ENCODE measurements at regions not wholly inside any gene's neighbourhood (a gene's known extent, or its start where the extent isn't known, plus 50 kb on each side); places are given as distances from the start of the nearest gene placed in this dataset.

DNA sequence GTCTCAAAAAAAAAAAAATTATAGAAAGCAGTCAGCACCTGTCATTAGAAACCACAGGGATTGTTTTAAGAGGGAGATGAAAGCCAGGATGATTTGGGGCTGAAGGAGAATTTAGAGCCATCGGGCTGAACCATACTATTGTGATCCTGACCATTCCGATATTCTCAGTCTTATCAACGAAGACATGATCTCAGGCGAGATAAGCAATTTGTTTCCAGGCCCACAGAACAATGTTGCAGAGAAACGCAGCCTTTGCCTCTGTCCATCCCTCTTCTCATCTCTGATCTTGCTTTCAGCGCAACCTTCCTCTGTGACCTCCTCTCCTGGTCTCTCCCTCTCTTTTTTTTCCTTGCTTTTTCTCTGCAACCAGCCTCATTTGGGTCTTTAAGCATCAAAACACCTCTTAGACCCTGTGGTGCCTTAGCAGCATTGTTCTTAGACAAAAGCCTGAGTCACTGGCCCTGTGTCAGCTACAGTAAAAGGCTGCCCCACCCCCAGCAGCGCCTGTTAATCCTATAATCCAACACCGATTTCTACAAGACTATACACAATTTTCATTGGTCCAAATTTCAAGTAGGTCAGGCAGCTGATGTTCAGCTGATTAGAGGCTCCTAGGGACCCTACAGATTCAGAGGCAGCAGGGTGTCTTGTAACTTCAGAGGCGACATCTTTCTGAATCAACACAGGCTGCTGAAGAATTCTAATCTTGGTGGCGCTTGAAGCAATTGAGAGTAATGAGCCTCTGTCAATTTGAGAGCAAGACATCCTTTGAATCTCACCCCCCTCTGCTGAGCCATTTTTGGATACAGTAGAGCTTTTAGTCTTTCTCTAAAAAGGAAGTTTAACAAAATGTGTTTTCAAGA is 206.0 kb downstream of the NCK2 start:
- TF ChIP-seq, protein P1, sequence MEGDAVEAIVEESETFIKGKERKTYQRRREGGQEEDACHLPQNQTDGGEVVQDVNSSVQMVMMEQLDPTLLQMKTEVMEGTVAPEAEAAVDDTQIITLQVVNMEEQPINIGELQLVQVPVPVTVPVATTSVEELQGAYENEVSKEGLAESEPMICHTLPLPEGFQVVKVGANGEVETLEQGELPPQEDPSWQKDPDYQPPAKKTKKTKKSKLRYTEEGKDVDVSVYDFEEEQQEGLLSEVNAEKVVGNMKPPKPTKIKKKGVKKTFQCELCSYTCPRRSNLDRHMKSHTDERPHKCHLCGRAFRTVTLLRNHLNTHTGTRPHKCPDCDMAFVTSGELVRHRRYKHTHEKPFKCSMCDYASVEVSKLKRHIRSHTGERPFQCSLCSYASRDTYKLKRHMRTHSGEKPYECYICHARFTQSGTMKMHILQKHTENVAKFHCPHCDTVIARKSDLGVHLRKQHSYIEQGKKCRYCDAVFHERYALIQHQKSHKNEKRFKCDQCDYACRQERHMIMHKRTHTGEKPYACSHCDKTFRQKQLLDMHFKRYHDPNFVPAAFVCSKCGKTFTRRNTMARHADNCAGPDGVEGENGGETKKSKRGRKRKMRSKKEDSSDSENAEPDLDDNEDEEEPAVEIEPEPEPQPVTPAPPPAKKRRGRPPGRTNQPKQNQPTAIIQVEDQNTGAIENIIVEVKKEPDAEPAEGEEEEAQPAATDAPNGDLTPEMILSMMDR (IDR thresholded peaks at IDR 0.05) = no peak
- H3K27me3 ChIP-seq = no peaks in the 10 kb centered on the region
- DNase-seq = no peak
- no peaks in the 10 kb centered on the region for H3K4me1 ChIP-seq
- 81% methylated on average over 10 of the region's 10 CpGs for WGBS, 2 donors
- ATAC-seq = no peak
- H3K4me3 ChIP-seq = no peak overlapping the region
- H3K36me3 ChIP-seq = no peaks in the 10 kb centered on the region
- H3K27ac ChIP-seq = no peak overlapping the region
- H3K9me3 ChIP-seq = no peaks in the 10 kb centered on the region
- no peak for FAIRE-seq
- intact Hi-C loops (cut with DNase I) = no loop called here

GRCh38 chr2:105943977-105944376 is 199.3 kb downstream of the NCK2 start:
- ATAC-seq (no peak), DNase-seq (no peak), FAIRE-seq (no peak)
- 91 to 95% methylated on average over 20 of the region's 20 CpGs for WGBS, 2 donors
- Histone ChIP-seq H3K4me3 (no peak overlapping the region), H3K27ac (no peak overlapping the region), H3K36me3 (no peaks in the 10 kb centered on the region), H3K4me1 (no peaks in the 10 kb centered on the region), H3K9me3 (no peaks in the 10 kb centered on the region), H3K27me3 (no peaks in the 10 kb centered on the region)
- intact Hi-C loops (cut with DNase I) = no loop called here
- TF ChIP-seq, protein P1 (IDR thresholded peaks at IDR 0.05) = no peak

Data from pancreas (tissue), 10 donors.